Retinal pigment epithelial cell (primary cell): ENCODE measurements at regions not wholly inside any gene's neighbourhood (a gene's known extent, or its start where the extent isn't known, plus 50 kb on each side); places are given as distances from the start of the nearest gene placed in this dataset.

Source experiments
- DNase-seq: peaks from one replicate; pipeline ENCODE4 v3.0.0-alpha.2; 2010; ENCODE audit warnings: low read depth
- H3K4me3 ChIP-seq: 2 replicates; pipeline ENCODE4 v1.5.1; 2011; ENCODE audit warnings: mild to moderate bottlenecking, low read length, control low read depth, moderate library complexity
- CTCF ChIP-seq: conservative IDR thresholded peaks from 2 replicates; pipeline ENCODE4 v1.5.1; 2011; ENCODE audit warnings: low read depth, low read length, control low read depth, inconsistent platforms

- DNase-seq = no peak
- no peak for TF ChIP-seq CTCF
- no peak overlapping the region for H3K4me3 ChIP-seq
Observed at GRCh38 chr1:11358984-11359383, 86.0 kb downstream of the UBIAD1 start.

- H3K4me3 ChIP-seq = no peak overlapping the region
- no peak for DNase-seq
- TF ChIP-seq CTCF = no peak
Observed at GRCh38 chr1:11362547-11363021, 89.6 kb downstream of the UBIAD1 start.

GRCh38 chr1:11364170-11364569, 91.2 kb downstream of the UBIAD1 start:
- H3K4me3 ChIP-seq = no peak overlapping the region
- no peak for DNase-seq
- peak; percentile 14 for TF ChIP-seq CTCF

GRCh38 chr1:11365744-11366387, 92.9 kb downstream of the UBIAD1 start:
- H3K4me3 ChIP-seq = no peak overlapping the region
- DNase-seq = no peak
- TF ChIP-seq CTCF = no peak

- no peak for TF ChIP-seq CTCF
- H3K4me3 ChIP-seq = no peak overlapping the region
- no peak for DNase-seq
Observed at GRCh38 chr1:11373029-11373894, 100.3 kb downstream of the UBIAD1 start.

- no peak for TF ChIP-seq CTCF
- DNase-seq = no peak
- no peak overlapping the region for H3K4me3 ChIP-seq
Observed at GRCh38 chr1:11373895-11374747, 101.1 kb downstream of the UBIAD1 start.
